ENCODE measurements at regions not wholly inside any gene's neighbourhood (a gene's known extent, or its start where the extent isn't known, plus 50 kb on each side); places are given as distances from the start of the nearest gene placed in this dataset.

DNA sequence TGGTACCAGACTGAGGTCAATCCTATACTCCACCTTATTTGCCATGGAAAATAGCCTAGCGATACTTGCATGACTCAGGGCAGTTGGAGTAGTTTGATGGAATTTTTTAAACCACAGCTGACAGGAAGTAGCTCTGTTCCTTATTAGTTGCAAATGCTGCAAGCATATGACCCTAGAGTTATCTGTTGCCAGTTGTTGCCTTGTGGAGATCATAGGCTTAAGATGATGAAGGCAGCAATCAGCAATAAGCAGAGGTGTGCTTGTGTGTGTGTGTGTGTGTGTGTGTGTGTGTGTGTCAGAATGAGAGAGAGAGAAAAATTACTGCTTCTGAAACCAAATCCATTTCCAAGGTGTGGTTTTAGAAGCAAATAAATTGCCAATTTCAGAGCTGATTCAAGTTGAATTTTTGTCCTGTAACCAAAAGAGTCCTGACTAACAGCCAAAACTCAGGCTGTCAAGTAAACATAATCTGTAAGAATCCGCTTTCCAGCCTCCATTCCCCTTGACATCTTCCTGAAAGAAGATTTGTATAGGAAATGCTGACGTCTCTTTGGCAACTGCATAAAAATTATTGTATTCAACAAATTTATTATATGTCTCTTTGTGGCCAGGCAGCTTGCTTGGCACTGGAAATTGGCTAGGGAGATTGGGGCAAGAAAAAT, 141.2 kb downstream of the SERPINI1 start:
- H3K27ac Mint-ChIP-seq, result no peak overlapping the region
- H3K27me3 Mint-ChIP-seq, result peaks cover 13% of the 10 kb centered on the region
- no peak overlapping the region for H3K4me3 Mint-ChIP-seq

More for the DNA sequence above, 141.2 kb downstream of the SERPINI1 start:
- Mint-ChIP-seq H3K36me3 (ENCODE audit: low read depth) (no peaks in the 10 kb centered on the region), H3K9me3 (no peaks in the 10 kb centered on the region), H3K4me1 (ENCODE audit: low read depth) (no peaks in the 10 kb centered on the region)

Measured in stimulated activated naive CD8-positive, alpha-beta T cell treated with anti-CD3 and anti-CD28 coated beads, Interleukin-15, Interleukin-2, amounts not matched to agents 100 ng/mL and 50 ng/mL, for 24 hours (primary cell).